HG03469 (cell line): ENCODE measurements at regions not wholly inside any gene's neighbourhood (a gene's known extent, or its start where the extent isn't known, plus 50 kb on each side); places are given as distances from the start of the nearest gene placed in this dataset.
"Not testable (repeated sequence)": the region's sequence is repeated elsewhere in the genome, so short reads cannot be mapped to it uniquely, and the experiment has no call there.

Experiments
- ATAC-seq: cut with Tn5 transposase; IDR thresholded peaks from one replicate; pipeline ENCODE4 v1.9.1; 2021; ENCODE audit warnings: mild to moderate bottlenecking, moderate library complexity, moderate number of reproducible peaks; ENCODE audit not compliant: unreplicated experiment

GRCh38 chr1:96519851-96520578 is 201.6 kb upstream of the PTBP2 start:
- ATAC-seq = no peak

- no peak for ATAC-seq
These were observed 201.0 kb upstream of the PTBP2 start for GRCh38 chr1:96520579-96520947.

GRCh38 chr1:96521010-96521409 is 200.6 kb upstream of the PTBP2 start:
- no peak for ATAC-seq

GRCh38 chr1:96521994-96522760 is 199.4 kb upstream of the PTBP2 start:
- ATAC-seq = no peak

- ATAC-seq = no peak
These were observed 198.7 kb upstream of the PTBP2 start for GRCh38 chr1:96522927-96523326.

GRCh38 chr1:96524100-96524499 is 197.5 kb upstream of the PTBP2 start:
- ATAC-seq = no peak

- ATAC-seq = no peak
These were observed 195.7 kb upstream of the PTBP2 start for GRCh38 chr1:96525657-96526557.

GRCh38 chr1:96528672-96529071 is 192.9 kb upstream of the PTBP2 start:
- not testable (repeated sequence) for ATAC-seq

- no peak for ATAC-seq
These were observed 187.8 kb upstream of the PTBP2 start for GRCh38 chr1:96533820-96534219.

GRCh38 chr1:96536581-96536980 is 185.0 kb upstream of the PTBP2 start:
- ATAC-seq = no peak

GRCh38 chr1:96538111-96538641 is 183.4 kb upstream of the PTBP2 start:
- ATAC-seq = no peak

GRCh38 chr1:96538883-96539282 is 182.7 kb upstream of the PTBP2 start:
- ATAC-seq = no peak

GRCh38 chr1:96541491-96541890 is 180.1 kb upstream of the PTBP2 start:
- no peak for ATAC-seq

GRCh38 chr1:96544051-96544830 is 177.3 kb upstream of the PTBP2 start:
- no peak for ATAC-seq

- ATAC-seq = no peak
These were observed 176.8 kb upstream of the PTBP2 start for GRCh38 chr1:96544831-96545221.

- no peak for ATAC-seq
These were observed 175.5 kb upstream of the PTBP2 start for GRCh38 chr1:96545935-96546656.

- ATAC-seq = no peak
These were observed 171.5 kb upstream of the PTBP2 start for GRCh38 chr1:96550061-96550460.

- ATAC-seq = no peak
These were observed 169.1 kb upstream of the PTBP2 start for GRCh38 chr1:96552451-96552850.

GRCh38 chr1:96553811-96554210 is 167.8 kb upstream of the PTBP2 start:
- no peak for ATAC-seq

GRCh38 chr1:96554364-96554763 is 167.2 kb upstream of the PTBP2 start:
- ATAC-seq = no peak
